Thyroid gland (tissue), 4 donors: ENCODE measurements at regions not wholly inside any gene's neighbourhood (a gene's known extent, or its start where the extent isn't known, plus 50 kb on each side); places are given as distances from the start of the nearest gene placed in this dataset.

Source experiments
- DNase-seq, 2 donors: peaks; one replicate each; pipeline ENCODE4 v3.0.0-alpha.2; 2019
- H3K27ac ChIP-seq, 3 donors: fragments of 200-600 bp; sonication (generic); 1 replicate in 2 of 3; 2 replicates in 1 of 3; pipeline ENCODE4 v1.5.1; 2016 to 2019; ENCODE audit warnings: mild to moderate bottlenecking in 1 of 3, moderate library complexity in 1 of 3
- H3K27me3 ChIP-seq: fragments of 200-600 bp; sonication (generic); one replicate; pipeline ENCODE4 v1.5.1; 2019
- H3K36me3 ChIP-seq, 2 donors: fragments of 200-600 bp; sonication (generic); one replicate each; pipeline ENCODE4 v1.5.1; 2016 to 2019
- H3K4me1 ChIP-seq, 2 donors: fragments of 200-600 bp; sonication (generic); one replicate each; pipeline ENCODE4 v1.5.1; 2017 to 2019
- H3K4me3 ChIP-seq, 3 donors: fragments of 200-600 bp; sonication (generic); replicated peaks in 1 of 3; 1 replicate in 2 of 3; 2 replicates in 1 of 3; pipeline ENCODE4 v1.5.1; 2016; ENCODE audit warnings: mild to moderate bottlenecking in 1 of 3
- H3K9me3 ChIP-seq: fragments of 200-600 bp; sonication (generic); one replicate; pipeline ENCODE4 v1.5.1; 2017
- CTCF ChIP-seq, 6 experiments: fragments of 200-600 bp in 3 of 6; fragments of 450-650 bp in 3 of 6; sonication (generic) in 3 of 6; IDR thresholded peaks; one replicate each; pipeline ENCODE4 v1.5.1; 2016 to 2019; ENCODE audit warnings: antibody characterized with exemption in 6 of 6, mild to moderate bottlenecking in 2 of 6, inconsistent platforms in 1 of 6, moderate library complexity in 1 of 6
- POLR2A ChIP-seq, 2 donors: fragments of 450-650 bp; IDR thresholded peaks; one replicate each; pipeline ENCODE4 v1.6.1; 2017; ENCODE audit warnings: antibody characterized with exemption in 2 of 2, mild to moderate bottlenecking in 2 of 2, moderate library complexity in 1 of 2
- WGBS, 2 donors: methylation state at CpG; one replicate each; pipeline ENCODE4 v1.1.5; 2017; 5-methylcytosine and 5-hydroxymethylcytosine counted together
- intact Hi-C: fragments of 100-400 bp; cut with DNase I; formaldehyde crosslinking; loops from one replicate; pipeline ENCODE4 v1.15.1; 2023

DNA sequence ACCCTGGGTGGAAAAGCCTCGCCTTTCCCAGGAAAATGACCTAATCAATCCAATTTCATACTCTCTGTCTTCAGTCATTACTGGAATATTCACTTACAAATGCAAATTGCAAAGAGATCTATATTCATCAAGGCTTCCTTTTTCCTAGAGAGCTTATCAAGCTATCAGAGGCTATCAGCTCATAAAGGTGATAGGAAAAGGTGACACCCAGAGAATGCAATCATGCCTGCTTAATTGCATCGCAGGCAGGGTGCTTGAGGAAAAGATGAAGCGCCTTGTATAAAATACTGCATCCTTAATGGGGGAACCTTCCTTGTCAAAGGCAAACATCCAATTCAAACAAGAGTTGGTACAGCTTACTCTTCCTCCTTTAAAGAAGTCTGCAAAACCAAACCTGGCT, 59.7 kb downstream of the SHANK2 start:
- no peak for DNase-seq
- no peak for TF ChIP-seq POLR2A (IDR thresholded peaks at IDR 0.05)
- TF ChIP-seq CTCF (IDR thresholded peaks at IDR 0.05), result no peak
- Histone ChIP-seq H3K27ac (no peak overlapping the region), H3K36me3 (no peaks in the 10 kb centered on the region), H3K27me3 (no peaks in the 10 kb centered on the region), H3K4me1 (peaks cover 0 to 6% of the 10 kb centered on the region in 2 donors), H3K9me3 (no peaks in the 10 kb centered on the region), H3K4me3 (no peak overlapping the region)
- intact Hi-C loops, result no loop called here
- 86 to 96% methylated on average over 3 of the region's 3 CpGs for WGBS, 2 donors

- Histone ChIP-seq H3K27ac (no peak overlapping the region), H3K4me3 (no peak overlapping the region), H3K36me3 (no peaks in the 10 kb centered on the region), H3K27me3 (no peaks in the 10 kb centered on the region), H3K4me1 (no peaks in the 10 kb centered on the region), H3K9me3 (no peaks in the 10 kb centered on the region)
- 93 to 95% methylated on average over 8 of the region's 8 CpGs for WGBS, 2 donors
- TF ChIP-seq POLR2A (IDR thresholded peaks at IDR 0.05), result no peak
- no peak for TF ChIP-seq CTCF (IDR thresholded peaks at IDR 0.05)
- intact Hi-C loops, result no loop called here
- no peak for DNase-seq
Observed at GRCh38 chr11:71191201-71191600, 61.2 kb downstream of the SHANK2 start.

DNA sequence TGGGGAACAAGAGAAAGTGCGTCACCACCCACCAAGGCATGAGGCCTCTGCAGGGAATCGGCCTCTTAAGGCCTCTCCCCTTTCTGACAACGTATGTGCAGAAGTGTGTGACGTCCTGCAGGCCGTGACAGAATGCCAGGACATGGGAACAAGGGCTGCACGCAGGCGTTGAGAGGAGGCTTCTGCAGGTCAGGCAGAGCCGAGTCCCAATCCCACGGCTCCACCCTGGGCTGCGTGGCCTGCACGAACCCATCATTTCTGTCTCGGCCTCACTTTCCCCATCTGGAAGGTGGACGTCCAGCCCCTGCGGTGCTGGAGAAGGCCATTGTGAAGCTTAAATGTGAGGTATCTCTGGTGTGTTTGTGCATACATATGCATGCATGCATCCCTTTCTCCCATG, 61.8 kb downstream of the SHANK2 start:
- Histone ChIP-seq H3K4me1 (no peaks in the 10 kb centered on the region), H3K36me3 (no peaks in the 10 kb centered on the region), H3K27ac (no peak overlapping the region), H3K9me3 (no peaks in the 10 kb centered on the region), H3K4me3 (no peak overlapping the region), H3K27me3 (no peaks in the 10 kb centered on the region)
- no peak for TF ChIP-seq POLR2A (IDR thresholded peaks at IDR 0.05)
- no peak for TF ChIP-seq CTCF (IDR thresholded peaks at IDR 0.05)
- intact Hi-C loops, result no loop called here
- WGBS, 2 donors, result 82 to 96% methylated on average over 8 to 12 of the region's 14 CpGs
- no peak for DNase-seq

- Histone ChIP-seq H3K9me3 (no peaks in the 10 kb centered on the region), H3K4me3 (no peak overlapping the region), H3K27me3 (no peaks in the 10 kb centered on the region), H3K36me3 (no peaks in the 10 kb centered on the region), H3K4me1 (no peaks in the 10 kb centered on the region), H3K27ac (no peak overlapping the region)
- 88 to 90% methylated on average over 13 to 14 of the region's 14 CpGs for WGBS, 2 donors
- DNase-seq, result no peak
- no peak for TF ChIP-seq POLR2A (IDR thresholded peaks at IDR 0.05)
- no peak for TF ChIP-seq CTCF (IDR thresholded peaks at IDR 0.05)
- intact Hi-C loops, result no loop called here
Observed at GRCh38 chr11:71189768-71190315, 62.5 kb downstream of the SHANK2 start.

GRCh38 chr11:71188886-71189767, 63.2 kb downstream of the SHANK2 start:
- TF ChIP-seq CTCF (IDR thresholded peaks at IDR 0.05) (no peak), POLR2A (IDR thresholded peaks at IDR 0.05) (no peak)
- Histone ChIP-seq H3K4me3 (no peak overlapping the region), H3K27ac (no peak overlapping the region), H3K9me3 (no peaks in the 10 kb centered on the region), H3K27me3 (no peaks in the 10 kb centered on the region), H3K4me1 (no peaks in the 10 kb centered on the region), H3K36me3 (no peaks in the 10 kb centered on the region)
- WGBS, 2 donors, result 90 to 94% methylated on average over 16 to 20 of the region's 20 CpGs
- no peak for DNase-seq
- intact Hi-C loops, result no loop called here
